ENCODE measurements at regions not wholly inside any gene's neighbourhood (a gene's known extent, or its start where the extent isn't known, plus 50 kb on each side); places are given as distances from the start of the nearest gene placed in this dataset.

GRCh38 chr1:164020391-164020790, 538.6 kb upstream of the PBX1 start:
- FAIRE-seq: no peak
- WGBS (ENCODE audit: insufficient coverage, low coverage, missing lambda C conversion rate): 0% methylated on average over 2 of the region's 2 CpGs
- H3K9me3 ChIP-seq (replicated peaks; ENCODE audit: control insufficient read depth, insufficient read depth, low read depth, low read length): no peaks in the 10 kb centered on the region; the same call in 1 of the 2 replicates
- no peaks in the 10 kb centered on the region for H3K4me1 ChIP-seq (replicated peaks in 1 of 2; ENCODE audit: control insufficient read depth in 2 of 2, insufficient read depth in 2 of 2, low read length in 2 of 2)
- POLR2A ChIA-PET: interaction anchor here (0.7 kb wide), 1 partner anchor 557 kb away, joined by 3 read pairs; no protein-coding TSS in a partner anchor
- H3K27ac ChIP-seq (ENCODE audit: extremely low read depth, low read depth, low read length): no peak overlapping the region
- H4K20me1 ChIP-seq (replicated peaks; ENCODE audit: control insufficient read depth, insufficient read depth, low read length): no peaks in the 10 kb centered on the region
- H3K9ac ChIP-seq (ENCODE audit: insufficient read depth in 1 of 2, low read depth in 2 of 2, low read length in 2 of 2): no peak overlapping the region
- intact Hi-C loops (cut with micrococcal nuclease): no loop called here
- TF ChIP-seq ZFX (CRISPR knock-in tag; IDR thresholded peaks at IDR 0.05) (no peak), ATF1 (CRISPR knock-in tag; IDR thresholded peaks at IDR 0.05) (no peak), ATF1 (tag; IDR thresholded peaks at IDR 0.05) (no peak), ZBTB43 (CRISPR knock-in tag; IDR thresholded peaks at IDR 0.05) (no peak), POLR2G (IDR thresholded peaks at IDR 0.05; ENCODE audit: low read depth, low read length) (no peak), THAP12 (CRISPR knock-in tag; IDR thresholded peaks at IDR 0.05) (no peak), ZFP30 (CRISPR knock-in tag; IDR thresholded peaks at IDR 0.05; ENCODE audit: borderline replicate concordance) (no peak), GABPB1 (CRISPR knock-in tag; IDR thresholded peaks at IDR 0.05) (no peak), ARID1B (IDR thresholded peaks at IDR 0.05) (no peak), ZZZ3 (IDR thresholded peaks at IDR 0.05) (no peak), SAFB2 (IDR thresholded peaks at IDR 0.05; ENCODE audit: borderline replicate concordance, low read depth, low read length, severe bottlenecking) (no peak), HNRNPLL (IDR thresholded peaks at IDR 0.05; ENCODE audit: low read depth, low read length, poor library complexity, severe bottlenecking) (no peak), ZBTB2 (IDR thresholded peaks at IDR 0.05) (no peak), DACH1 (IDR thresholded peaks at IDR 0.05; ENCODE audit: partially characterized antibody) (no peak), CHCHD3 (CRISPR knock-in tag; IDR thresholded peaks at IDR 0.05) (no peak)
- no peak overlapping the region for H3K4me3 ChIP-seq
- H3K79me2 ChIP-seq (ENCODE audit: control insufficient read depth, insufficient read depth, low read length): no peaks in the 10 kb centered on the region
- no peak for DNase-seq (ENCODE audit: extremely low read depth in 1 of 4, low spot score in 3 of 4)
- H3K36me3 ChIP-seq (ENCODE audit: control insufficient read depth, insufficient read depth, low read length): no peaks in the 10 kb centered on the region
- BruUV-seq (replicated peaks): no TSS peak
- no peaks in the 10 kb centered on the region for H3K27me3 ChIP-seq (ENCODE audit: control insufficient read depth in 2 of 2, insufficient read depth in 2 of 2, low read length in 2 of 2)
- no peak overlapping the region for H3K4me2 ChIP-seq (ENCODE audit: insufficient read depth, low read length)
- no peaks in the 10 kb centered on the region for H3K9me1 ChIP-seq (ENCODE audit: control insufficient read depth, insufficient read depth, low read length)
- ATAC-seq: no peak
- CTCF ChIA-PET (ENCODE audit: low intra/inter-chr PET ratio): no interaction called here
- in situ Hi-C loops (cut with MboI): no loop called here
- no peak overlapping the region for H2AFZ ChIP-seq (ENCODE audit: low read depth, low read length)

All from K562 (cell line).